Amniotic epithelial cell (primary cell): ENCODE measurements at regions not wholly inside any gene's neighbourhood (a gene's known extent, or its start where the extent isn't known, plus 50 kb on each side); places are given as distances from the start of the nearest gene placed in this dataset.
"Not testable (repeated sequence)": the region's sequence is repeated elsewhere in the genome, so short reads cannot be mapped to it uniquely, and the experiment has no call there.

Experiments
- DNase-seq: peaks from one replicate; pipeline ENCODE4 v3.0.0-alpha.2; 2010; ENCODE audit warnings: low read depth

DNA sequence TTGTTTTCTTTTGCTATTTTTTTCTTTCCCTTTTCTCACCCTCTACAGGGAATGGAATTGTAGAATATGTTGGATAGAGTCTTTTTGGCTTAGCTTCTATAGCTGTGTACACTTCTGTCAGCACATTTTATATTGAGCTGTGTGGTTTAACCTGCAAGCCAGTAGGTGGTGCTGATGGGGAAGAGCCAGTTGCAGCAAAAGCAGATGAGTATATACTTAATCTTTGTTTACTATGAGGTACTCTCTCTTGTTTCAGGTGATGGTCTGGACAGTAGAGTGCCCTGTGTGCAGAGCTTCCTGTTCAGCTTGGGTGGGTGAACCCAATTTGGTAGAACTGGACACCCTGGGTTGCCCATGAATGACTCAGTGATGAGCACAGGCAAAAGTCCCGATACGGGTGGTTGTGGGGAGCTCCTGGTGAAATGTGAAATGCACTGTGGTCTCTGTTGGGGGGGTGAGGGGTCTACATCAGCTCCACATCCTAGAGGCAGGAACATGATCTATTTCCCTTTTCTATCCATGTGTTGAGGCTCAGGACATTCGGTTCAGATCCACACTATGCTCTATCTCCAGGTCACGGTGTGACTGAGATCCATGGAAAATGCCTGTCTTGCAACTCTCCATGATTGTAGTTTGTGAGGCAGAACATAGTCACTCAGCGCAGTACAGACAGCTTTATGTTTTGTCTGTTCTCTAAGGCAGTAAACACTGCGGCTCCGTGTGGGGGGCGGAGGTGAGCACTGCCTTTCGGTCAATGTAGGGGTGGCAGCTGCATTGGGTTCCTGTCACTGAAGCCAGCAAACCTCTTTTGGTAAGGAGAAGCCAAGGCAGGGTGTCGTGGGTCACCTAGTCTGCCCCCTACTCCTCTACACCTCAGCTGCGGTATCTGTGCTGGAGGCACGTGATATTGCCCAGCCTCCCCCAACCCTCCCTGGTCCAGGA is 353.2 kb downstream of the PRR16 start:
- DNase-seq, result peak; percentile 51

- no peak for DNase-seq
These were observed 354.0 kb downstream of the PRR16 start for GRCh38 chr5:120818128-120818527.

- DNase-seq, result no peak
These were observed 359.2 kb downstream of the PRR16 start for GRCh38 chr5:120823328-120823727.

- not testable (repeated sequence) for DNase-seq
These were observed 367.5 kb downstream of the PRR16 start for GRCh38 chr5:120831646-120832045.

DNA sequence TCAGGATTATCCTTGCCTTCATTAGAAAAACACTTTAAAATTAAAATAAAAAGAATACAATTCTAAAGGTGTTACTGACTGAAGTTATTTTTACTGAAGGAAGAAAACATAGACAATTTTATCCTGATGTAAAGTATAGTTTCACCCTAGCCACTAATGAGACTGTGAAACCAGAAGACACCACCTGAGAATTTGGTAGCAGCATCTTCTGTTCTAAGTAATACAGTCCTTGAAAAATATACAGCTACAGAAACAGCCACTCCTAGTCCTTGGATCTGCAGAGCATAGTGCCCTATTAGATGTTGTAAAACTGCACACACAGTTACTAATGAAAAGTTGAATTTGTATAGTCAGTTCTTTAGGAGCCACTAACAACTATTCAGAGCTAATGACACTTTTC is 377.7 kb downstream of the PRR16 start:
- DNase-seq, result no peak

GRCh38 chr5:120843390-120843980 is 379.4 kb downstream of the PRR16 start:
- DNase-seq, result no peak

GRCh38 chr5:120848883-120849282 is 384.8 kb downstream of the PRR16 start:
- no peak for DNase-seq

- no peak for DNase-seq
These were observed 388.2 kb downstream of the PRR16 start for GRCh38 chr5:120852222-120852860.

DNA sequence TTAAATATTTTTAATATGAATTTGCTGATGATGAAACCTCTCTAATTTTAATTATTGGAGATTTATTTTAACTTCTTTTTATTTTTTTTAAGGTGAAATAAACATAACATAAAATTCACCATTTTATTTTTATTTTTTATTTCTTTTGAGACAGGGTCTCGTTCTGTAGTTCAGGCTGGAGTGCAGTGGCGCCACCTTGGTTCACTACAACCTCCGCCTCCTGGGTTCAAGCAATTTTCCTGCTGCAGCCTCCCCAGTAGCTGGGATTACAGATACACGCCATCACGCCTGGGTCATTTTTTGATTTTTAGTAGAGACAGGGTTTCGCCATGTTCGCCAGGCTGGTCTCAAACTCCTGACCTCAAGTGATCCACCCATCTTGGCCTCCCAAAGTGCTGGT is 402.9 kb downstream of the PRR16 start:
- no peak for DNase-seq

DNA sequence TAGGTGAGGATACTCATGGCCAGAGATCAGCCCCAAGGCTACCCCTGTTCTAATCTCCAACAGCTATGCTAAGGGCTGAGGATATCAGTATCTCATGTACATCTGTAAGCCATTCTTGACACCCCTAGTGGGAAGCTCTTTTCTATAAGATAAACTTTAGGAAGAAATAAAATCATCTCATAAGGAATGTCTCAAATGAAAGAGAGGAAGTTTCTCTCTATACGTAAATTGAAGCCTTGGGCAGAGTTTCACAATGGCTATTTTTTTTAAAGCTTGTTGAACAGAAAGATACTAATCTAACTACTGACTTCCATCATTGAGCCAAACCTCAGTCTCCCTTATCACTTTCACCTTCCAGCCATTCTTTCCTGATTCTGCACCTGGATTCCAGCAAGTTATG is 405.7 kb downstream of the PRR16 start:
- DNase-seq, result no peak

- peak; percentile 10 for DNase-seq
These were observed 408.2 kb downstream of the PRR16 start for GRCh38 chr5:120872297-120872696.

GRCh38 chr5:120873083-120873482 is 409.0 kb downstream of the PRR16 start:
- peak; percentile 62 for DNase-seq

DNA sequence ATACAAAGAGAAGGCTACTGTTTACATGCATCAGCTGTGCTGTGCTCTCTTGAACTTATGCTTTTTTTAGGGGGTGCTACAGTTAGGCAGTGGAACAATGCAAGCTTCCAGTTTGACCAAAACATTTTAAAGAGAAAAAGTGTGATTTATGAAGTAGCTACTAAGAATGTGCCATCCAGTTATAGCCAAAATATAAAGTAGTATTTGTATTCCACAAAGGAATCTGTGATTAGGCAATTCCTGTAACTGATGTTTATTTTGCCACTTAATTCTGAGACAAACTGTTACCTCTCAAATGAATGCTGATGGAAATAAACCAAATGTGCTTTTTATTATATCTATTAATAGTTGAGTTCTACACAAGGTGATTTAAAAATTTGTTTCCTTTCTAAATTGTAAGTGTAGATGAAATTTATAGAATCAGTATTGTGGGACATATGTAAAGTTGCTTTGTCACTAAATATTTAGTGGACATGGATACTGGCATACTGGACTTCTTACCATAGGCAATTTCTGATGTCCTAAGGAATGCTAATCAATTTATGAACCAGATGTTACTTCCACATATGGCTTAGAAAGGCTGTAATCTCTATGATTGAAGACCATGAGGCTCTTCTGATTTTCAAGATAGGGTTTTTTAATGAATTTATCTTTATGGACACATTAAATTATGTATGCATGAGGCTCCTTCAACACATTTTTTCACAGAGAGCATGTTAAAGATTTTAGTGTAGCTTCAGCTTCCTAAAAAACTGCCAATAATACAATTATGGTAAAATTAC is 410.2 kb downstream of the PRR16 start:
- DNase-seq, result no peak

DNA sequence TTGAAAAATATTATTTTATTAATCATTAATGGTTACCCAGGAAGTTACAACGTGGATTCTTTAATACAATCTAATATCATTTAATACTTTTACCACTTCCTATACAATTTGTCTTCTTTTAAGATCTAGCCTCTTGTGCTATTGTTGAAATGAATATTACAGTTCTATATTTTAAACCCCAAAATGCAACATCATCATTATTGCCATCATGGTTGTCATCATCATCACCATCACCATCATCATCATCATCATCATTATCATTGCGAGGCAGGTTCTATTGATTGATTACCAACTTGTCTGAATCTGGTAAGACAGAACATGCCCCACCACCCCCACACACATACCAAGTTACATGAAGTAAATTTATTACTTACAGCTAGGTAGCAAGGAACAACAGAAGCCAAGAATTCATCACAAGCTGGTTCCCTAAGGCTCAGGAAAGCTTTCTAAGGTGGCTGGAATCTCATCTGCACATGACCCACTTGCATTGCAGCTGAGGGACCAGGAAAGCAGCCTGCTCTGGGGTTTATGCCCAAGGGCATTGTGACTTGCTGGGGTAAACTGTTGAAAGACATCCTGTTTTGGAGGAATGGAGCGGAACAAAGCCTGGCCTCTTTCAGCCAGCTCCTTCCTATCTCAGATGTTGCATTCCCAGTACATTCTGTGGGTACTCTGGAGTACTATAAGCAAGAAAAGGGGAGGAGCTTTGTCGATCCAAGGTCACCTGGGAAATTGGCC is 418.1 kb downstream of the PRR16 start:
- no peak for DNase-seq

DNA sequence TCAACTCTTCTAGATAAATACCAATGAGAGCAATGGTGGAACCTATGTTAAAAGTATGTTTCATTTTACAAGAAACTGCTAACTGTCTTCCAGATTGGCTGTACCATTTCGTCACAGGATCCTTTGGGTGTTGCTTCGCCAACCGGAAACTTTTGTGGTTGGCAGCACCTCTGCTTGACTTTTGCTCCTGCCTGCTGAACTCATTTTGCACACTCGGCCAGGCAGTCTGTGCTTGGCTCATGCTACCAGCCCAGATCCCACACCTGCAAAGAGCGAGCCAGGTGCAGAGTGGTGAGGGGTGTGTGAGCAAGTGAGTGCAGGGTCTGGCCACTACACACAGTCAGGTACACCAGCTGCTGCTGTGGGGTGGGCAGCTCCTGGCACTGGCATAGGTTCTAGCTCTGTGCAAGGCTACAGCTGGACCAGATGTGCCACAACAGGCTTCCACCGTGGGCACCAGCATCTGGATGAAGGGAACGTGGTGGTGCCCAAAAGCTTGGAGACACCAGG is 422.3 kb downstream of the PRR16 start:
- DNase-seq, result no peak

GRCh38 chr5:120895660-120896059 is 431.6 kb downstream of the PRR16 start:
- no peak for DNase-seq

GRCh38 chr5:120901199-120901598 is 437.1 kb downstream of the PRR16 start:
- no peak for DNase-seq

GRCh38 chr5:120907953-120908352 is 443.9 kb downstream of the PRR16 start:
- no peak for DNase-seq

- no peak for DNase-seq
These were observed 446.5 kb downstream of the PRR16 start for GRCh38 chr5:120910629-120911028.

GRCh38 chr5:120913396-120913795 is 449.3 kb downstream of the PRR16 start:
- DNase-seq, result no peak

- DNase-seq, result no peak
These were observed 453.2 kb downstream of the PRR16 start for GRCh38 chr5:120917214-120917758.
